ENCODE measurements at regions not wholly inside any gene's neighbourhood (a gene's known extent, or its start where the extent isn't known, plus 50 kb on each side); places are given as distances from the start of the nearest gene placed in this dataset.

DNA sequence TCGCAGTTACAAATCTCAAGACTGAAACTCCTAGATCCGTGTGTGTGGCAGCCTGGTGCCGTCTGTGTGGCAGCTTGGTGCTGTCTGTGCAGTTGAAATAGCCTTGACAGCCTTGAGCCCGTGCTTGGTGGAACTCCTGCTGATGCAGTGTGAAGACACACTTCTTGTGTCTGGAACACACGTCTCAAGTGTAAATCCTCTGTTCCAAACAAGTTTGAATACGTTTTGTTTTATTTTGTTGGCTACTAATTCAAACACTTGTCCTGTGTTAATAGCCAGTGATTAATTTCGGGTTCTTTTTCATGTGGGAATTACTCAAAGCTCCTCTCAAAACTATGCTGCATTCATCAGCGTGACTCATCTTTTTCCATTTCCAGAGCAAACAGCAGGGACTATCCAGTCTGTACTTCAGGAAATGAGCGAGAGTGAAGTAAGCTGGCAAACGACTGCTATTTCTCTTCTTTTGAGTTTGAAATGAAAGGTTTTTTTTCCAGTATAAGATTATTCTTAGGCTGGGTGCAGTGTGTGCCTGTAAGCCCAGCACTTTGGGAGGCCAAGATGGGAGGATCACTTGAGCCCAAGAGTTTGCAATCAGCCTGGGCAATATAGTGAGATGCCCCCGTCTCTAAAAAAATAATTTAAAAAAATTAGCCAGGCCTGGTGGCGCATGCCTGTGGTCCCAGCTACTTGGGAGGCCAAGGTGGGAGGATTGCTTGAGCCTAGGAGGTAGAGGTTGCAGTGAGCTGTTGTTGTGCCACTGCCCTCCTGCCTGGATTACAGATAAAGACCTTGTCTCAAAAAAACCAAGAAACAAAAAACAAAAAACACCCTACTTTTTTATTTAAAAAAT lies 152.9 kb downstream of the SPP2 start:
- no peak overlapping the region for H3K27ac ChIP-seq
- TF ChIP-seq, protein P1, sequence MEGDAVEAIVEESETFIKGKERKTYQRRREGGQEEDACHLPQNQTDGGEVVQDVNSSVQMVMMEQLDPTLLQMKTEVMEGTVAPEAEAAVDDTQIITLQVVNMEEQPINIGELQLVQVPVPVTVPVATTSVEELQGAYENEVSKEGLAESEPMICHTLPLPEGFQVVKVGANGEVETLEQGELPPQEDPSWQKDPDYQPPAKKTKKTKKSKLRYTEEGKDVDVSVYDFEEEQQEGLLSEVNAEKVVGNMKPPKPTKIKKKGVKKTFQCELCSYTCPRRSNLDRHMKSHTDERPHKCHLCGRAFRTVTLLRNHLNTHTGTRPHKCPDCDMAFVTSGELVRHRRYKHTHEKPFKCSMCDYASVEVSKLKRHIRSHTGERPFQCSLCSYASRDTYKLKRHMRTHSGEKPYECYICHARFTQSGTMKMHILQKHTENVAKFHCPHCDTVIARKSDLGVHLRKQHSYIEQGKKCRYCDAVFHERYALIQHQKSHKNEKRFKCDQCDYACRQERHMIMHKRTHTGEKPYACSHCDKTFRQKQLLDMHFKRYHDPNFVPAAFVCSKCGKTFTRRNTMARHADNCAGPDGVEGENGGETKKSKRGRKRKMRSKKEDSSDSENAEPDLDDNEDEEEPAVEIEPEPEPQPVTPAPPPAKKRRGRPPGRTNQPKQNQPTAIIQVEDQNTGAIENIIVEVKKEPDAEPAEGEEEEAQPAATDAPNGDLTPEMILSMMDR (IDR thresholded peaks at IDR 0.05) = no peak
- TF ChIP-seq POLR2A (IDR thresholded peaks at IDR 0.05) = no peak
- H3K9me3 ChIP-seq = no peaks in the 10 kb centered on the region
- no peak for DNase-seq
- no peaks in the 10 kb centered on the region for H3K4me1 ChIP-seq
- no peak overlapping the region for H3K4me3 ChIP-seq (replicated peaks in 1 of 3)
- H3K36me3 ChIP-seq = no peaks in the 10 kb centered on the region
- 67 to 72% methylated on average over 12 of the region's 12 CpGs for WGBS, 2 donors
- H3K27me3 ChIP-seq = no peaks in the 10 kb centered on the region
- intact Hi-C loops (cut with DNase I) = no loop called here

DNA sequence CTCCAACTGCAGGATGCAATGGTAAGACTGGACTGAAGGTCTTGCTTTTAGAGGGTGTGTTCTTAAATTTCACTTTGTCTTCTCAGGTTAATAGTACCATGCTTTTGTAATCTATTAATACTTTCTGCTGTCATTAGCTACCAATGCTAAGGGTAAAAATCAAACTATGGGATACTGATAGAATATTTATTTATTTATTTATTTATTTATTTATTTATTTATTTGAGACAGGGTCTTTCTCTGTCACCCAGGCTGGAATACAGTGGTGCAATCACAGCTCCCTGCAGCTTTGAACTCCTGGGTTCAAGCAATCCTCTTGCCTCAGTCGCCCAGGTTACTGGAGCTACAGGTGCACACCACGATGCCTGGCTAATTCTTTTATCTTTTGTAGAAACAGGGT lies 152.1 kb downstream of the SPP2 start:
- WGBS, 2 donors = 95 to 98% methylated on average over 2 of the region's 2 CpGs
- H3K9me3 ChIP-seq = no peaks in the 10 kb centered on the region
- H3K36me3 ChIP-seq = no peaks in the 10 kb centered on the region
- H3K4me1 ChIP-seq = no peaks in the 10 kb centered on the region
- intact Hi-C loops (cut with DNase I) = no loop called here
- no peaks in the 10 kb centered on the region for H3K27me3 ChIP-seq
- no peak overlapping the region for H3K4me3 ChIP-seq (replicated peaks in 1 of 3)
- TF ChIP-seq, protein P1 (IDR thresholded peaks at IDR 0.05) = no peak
- no peak for TF ChIP-seq POLR2A (IDR thresholded peaks at IDR 0.05)
- no peak for DNase-seq
- H3K27ac ChIP-seq = no peak overlapping the region

DNA sequence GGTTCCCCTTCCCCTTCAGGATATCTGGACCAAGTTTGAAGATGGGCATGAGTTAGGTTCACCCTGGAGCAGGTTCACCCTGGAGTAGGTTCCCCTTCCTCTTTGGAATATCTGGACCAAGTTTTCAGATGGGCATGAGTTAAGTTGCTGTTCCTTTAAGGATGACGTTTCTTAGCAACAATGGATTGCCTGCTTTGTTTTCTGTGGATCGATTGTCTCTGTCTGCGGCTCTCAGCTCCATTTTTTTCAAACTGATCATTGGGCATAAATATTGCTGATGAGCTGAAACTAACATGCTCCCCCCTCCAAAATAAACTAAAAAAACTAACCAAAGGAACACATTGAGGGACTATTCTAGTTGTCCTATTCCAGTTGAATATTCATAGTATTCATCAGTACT lies 149.5 kb downstream of the SPP2 start:
- Histone ChIP-seq H3K27ac (no peak overlapping the region), H3K36me3 (no peaks in the 10 kb centered on the region), H3K4me3 (replicated peaks in 1 of 3) (no peak overlapping the region), H3K27me3 (no peaks in the 10 kb centered on the region), H3K4me1 (no peaks in the 10 kb centered on the region), H3K9me3 (no peaks in the 10 kb centered on the region)
- intact Hi-C loops (cut with DNase I) = no loop called here
- no peak for TF ChIP-seq POLR2A (IDR thresholded peaks at IDR 0.05)
- TF ChIP-seq, protein P1 (IDR thresholded peaks at IDR 0.05) = no peak
- WGBS, 2 donors = 28 to 41% methylated on average over 3 of the region's 3 CpGs
- DNase-seq = no peak

DNA sequence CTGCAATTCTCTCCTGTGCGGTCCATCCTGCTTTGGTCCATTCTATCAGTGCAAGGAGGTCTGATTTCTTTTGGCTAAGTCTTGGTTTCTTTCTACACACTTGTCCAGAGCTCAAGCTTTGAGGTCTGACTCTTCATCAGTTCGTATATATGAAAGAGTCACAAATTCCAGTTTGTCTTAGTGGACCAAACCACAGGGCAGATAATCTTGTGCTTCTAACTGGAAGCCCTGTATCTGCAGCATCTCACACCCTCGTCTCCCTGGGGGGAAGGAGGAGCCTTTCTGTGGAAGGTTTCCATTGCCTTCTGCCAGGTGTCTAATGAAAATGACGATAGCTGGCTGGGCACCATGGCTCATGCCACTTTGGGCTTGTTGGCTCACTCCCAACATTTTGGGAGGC lies 148.5 kb downstream of the SPP2 start:
- Histone ChIP-seq H3K27ac (no peak overlapping the region), H3K9me3 (no peaks in the 10 kb centered on the region), H3K36me3 (no peaks in the 10 kb centered on the region), H3K27me3 (no peaks in the 10 kb centered on the region), H3K4me1 (no peaks in the 10 kb centered on the region), H3K4me3 (replicated peaks in 1 of 3) (no peak overlapping the region)
- 82 to 83% methylated on average over 4 of the region's 4 CpGs for WGBS, 2 donors
- no peak for DNase-seq
- intact Hi-C loops (cut with DNase I) = no loop called here
- TF ChIP-seq POLR2A (IDR thresholded peaks at IDR 0.05) = no peak
- TF ChIP-seq, protein P1 (IDR thresholded peaks at IDR 0.05) = no peak

DNA sequence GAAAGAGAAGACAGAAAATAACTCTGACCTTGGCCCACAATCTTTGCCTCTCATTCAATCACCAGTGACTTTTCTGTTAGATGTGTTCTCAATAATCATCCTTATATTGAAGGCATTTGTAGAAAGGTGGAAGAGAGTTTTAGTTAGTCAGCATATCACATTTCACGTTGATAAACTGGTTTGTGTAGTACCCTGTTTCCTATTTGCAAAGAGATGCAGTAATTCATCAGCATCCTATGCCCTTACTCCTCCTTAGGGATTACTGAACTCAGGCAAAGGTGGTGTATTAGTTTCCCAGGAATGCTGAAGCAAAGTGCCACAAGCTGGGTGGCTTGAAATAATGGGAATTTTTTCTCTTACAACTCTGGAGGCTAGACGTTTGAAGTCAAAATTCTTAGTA lies 145.0 kb downstream of the SPP2 start:
- no peak for DNase-seq
- Histone ChIP-seq H3K27me3 (no peaks in the 10 kb centered on the region), H3K4me1 (no peaks in the 10 kb centered on the region), H3K9me3 (no peaks in the 10 kb centered on the region), H3K36me3 (no peaks in the 10 kb centered on the region), H3K27ac (no peak overlapping the region), H3K4me3 (replicated peaks in 1 of 3) (no peak overlapping the region)
- TF ChIP-seq, protein P1 (IDR thresholded peaks at IDR 0.05) = no peak
- no peak for TF ChIP-seq POLR2A (IDR thresholded peaks at IDR 0.05)
- intact Hi-C loops (cut with DNase I) = no loop called here
- WGBS, 2 donors = 76 to 83% methylated on average over 2 of the region's 2 CpGs

Data from thyroid gland (tissue), 4 donors.